ENCODE measurements at regions not wholly inside any gene's neighbourhood (a gene's known extent, or its start where the extent isn't known, plus 50 kb on each side); places are given as distances from the start of the nearest gene placed in this dataset.

- DNase-seq (ENCODE audit: low read depth, low spot score) = no peak
These were observed 1229.5 kb upstream of the MAP3K7 start for GRCh38 chr6:91816335-91816734.

- DNase-seq (ENCODE audit: low read depth, low spot score) = no peak
These were observed 1226.8 kb upstream of the MAP3K7 start for GRCh38 chr6:91813641-91814040.

- no peak for DNase-seq (ENCODE audit: low read depth, low spot score)
These were observed 1225.9 kb upstream of the MAP3K7 start for GRCh38 chr6:91812596-91813274.

- DNase-seq (ENCODE audit: low read depth, low spot score) = no peak
These were observed 1218.1 kb upstream of the MAP3K7 start for GRCh38 chr6:91804981-91805380.

GRCh38 chr6:91802431-91802830, 1215.6 kb upstream of the MAP3K7 start:
- no peak for DNase-seq (ENCODE audit: low read depth, low spot score)

GRCh38 chr6:91796603-91797002, 1209.7 kb upstream of the MAP3K7 start:
- no peak for DNase-seq (ENCODE audit: low read depth, low spot score)

GRCh38 chr6:91788501-91788900, 1201.6 kb upstream of the MAP3K7 start:
- no peak for DNase-seq (ENCODE audit: low read depth, low spot score)

- DNase-seq (ENCODE audit: low read depth, low spot score) = peak; percentile 43
These were observed 1199.8 kb upstream of the MAP3K7 start for GRCh38 chr6:91786474-91787184.

GRCh38 chr6:91782802-91783201, 1195.9 kb upstream of the MAP3K7 start:
- DNase-seq (ENCODE audit: low read depth, low spot score) = peak; percentile 42

GRCh38 chr6:91781946-91782345, 1195.1 kb upstream of the MAP3K7 start:
- no peak for DNase-seq (ENCODE audit: low read depth, low spot score)

GRCh38 chr6:91780270-91780669, 1193.4 kb upstream of the MAP3K7 start:
- no peak for DNase-seq (ENCODE audit: low read depth, low spot score)

- no peak for DNase-seq (ENCODE audit: low read depth, low spot score)
These were observed 1174.7 kb upstream of the MAP3K7 start for GRCh38 chr6:91761621-91762020.

- no peak for DNase-seq (ENCODE audit: low read depth, low spot score)
These were observed 1167.8 kb upstream of the MAP3K7 start for GRCh38 chr6:91754691-91755090.

GRCh38 chr6:91751526-91751925, 1164.7 kb upstream of the MAP3K7 start:
- no peak for DNase-seq (ENCODE audit: low read depth, low spot score)

GRCh38 chr6:91744566-91744965, 1157.7 kb upstream of the MAP3K7 start:
- DNase-seq (ENCODE audit: low read depth, low spot score) = no peak

GRCh38 chr6:91743756-91744155, 1156.9 kb upstream of the MAP3K7 start:
- no peak for DNase-seq (ENCODE audit: low read depth, low spot score)

GRCh38 chr6:91731939-91732338, 1145.1 kb upstream of the MAP3K7 start:
- no peak for DNase-seq (ENCODE audit: low read depth, low spot score)

GRCh38 chr6:91730710-91731109, 1143.8 kb upstream of the MAP3K7 start:
- no peak for DNase-seq (ENCODE audit: low read depth, low spot score)

GRCh38 chr6:91720324-91720723, 1133.5 kb upstream of the MAP3K7 start:
- no peak for DNase-seq (ENCODE audit: low read depth, low spot score)

GRCh38 chr6:91719414-91719813, 1132.5 kb upstream of the MAP3K7 start:
- no peak for DNase-seq (ENCODE audit: low read depth, low spot score)

- no peak for DNase-seq (ENCODE audit: low read depth, low spot score)
These were observed 1131.3 kb upstream of the MAP3K7 start for GRCh38 chr6:91718198-91718597.

- no peak for DNase-seq (ENCODE audit: low read depth, low spot score)
These were observed 1130.2 kb upstream of the MAP3K7 start for GRCh38 chr6:91717094-91717493.

- DNase-seq (ENCODE audit: low read depth, low spot score) = peak; percentile 81
These were observed 1129.5 kb upstream of the MAP3K7 start for GRCh38 chr6:91716361-91716760.
